ENCODE measurements at regions not wholly inside any gene's neighbourhood (a gene's known extent, or its start where the extent isn't known, plus 50 kb on each side); places are given as distances from the start of the nearest gene placed in this dataset.
"Not testable (repeated sequence)": the region's sequence is repeated elsewhere in the genome, so short reads cannot be mapped to it uniquely, and the experiment has no call there.

DNA sequence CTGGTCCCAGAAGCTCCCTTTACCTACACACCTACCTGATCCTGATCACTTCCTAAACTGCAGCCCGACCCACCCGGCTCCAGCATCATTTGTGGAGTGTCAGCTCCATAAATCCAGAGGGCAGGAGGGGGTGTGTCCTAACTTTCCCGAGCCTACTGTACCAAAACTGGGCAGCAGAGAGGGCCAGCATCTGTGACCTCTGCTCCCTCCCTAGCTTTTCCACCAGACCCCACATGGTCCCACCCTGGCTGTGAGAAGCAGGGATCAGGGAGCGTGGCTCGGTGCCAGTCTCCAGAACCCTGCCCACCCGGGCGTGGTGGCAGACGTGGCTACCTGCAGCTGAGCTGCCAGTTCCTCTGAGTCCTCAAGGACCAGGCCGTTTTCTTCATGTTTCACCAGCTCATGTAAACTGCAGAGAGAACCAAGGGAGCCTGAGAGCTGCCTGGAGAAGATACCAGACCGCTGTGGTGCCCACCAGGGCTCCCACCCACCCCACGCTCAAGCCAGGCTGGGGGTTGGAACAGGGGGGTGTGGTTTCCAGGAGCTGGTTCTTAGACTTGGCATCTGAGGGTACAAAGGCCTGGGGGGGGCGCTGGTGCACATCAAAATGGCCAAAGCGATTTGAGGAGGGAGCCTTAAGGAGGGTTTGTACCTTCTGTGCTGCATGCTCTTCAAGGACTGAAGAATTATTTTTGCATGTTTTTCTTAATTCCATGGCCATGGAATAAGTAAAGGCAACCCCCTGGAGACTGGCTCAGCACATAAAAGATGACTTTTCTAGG lies 76.7 kb upstream of the DRD5 start:
- H3K4me3 ChIP-seq (replicated peaks in 1 of 2; ENCODE audit: low read depth in 2 of 2, low read length in 2 of 2) = no peak overlapping the region

DNA sequence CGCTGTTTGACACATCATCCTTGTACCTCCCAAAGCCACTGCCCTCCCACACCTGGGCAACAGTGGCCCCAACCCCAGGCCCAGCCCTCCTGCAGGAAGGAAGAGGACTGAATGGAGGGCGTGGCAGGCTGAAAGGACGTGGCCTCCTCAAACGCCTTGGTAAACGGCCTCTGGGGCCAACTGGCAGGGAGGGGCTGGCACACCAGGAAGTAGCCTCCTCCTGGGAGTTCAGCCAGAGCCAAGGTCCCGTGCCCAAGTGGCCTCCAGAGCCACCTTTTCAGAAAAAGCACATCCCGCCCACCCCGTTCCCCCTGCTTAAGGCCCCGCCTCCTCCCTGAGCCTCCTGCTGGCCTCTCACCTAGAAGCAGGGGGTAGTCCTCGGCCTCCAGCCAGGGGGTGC lies 74.2 kb upstream of the DRD5 start:
- H3K4me3 ChIP-seq (replicated peaks in 1 of 2; ENCODE audit: low read depth in 2 of 2, low read length in 2 of 2); DNase-seq (ENCODE audit: low read depth in 2 of 2): not testable (repeated sequence)

More for the DNA sequence above, 76.7 kb upstream of the DRD5 start:
- no peak for DNase-seq (ENCODE audit: low read depth in 2 of 2)
- TF ChIP-seq, protein P1, sequence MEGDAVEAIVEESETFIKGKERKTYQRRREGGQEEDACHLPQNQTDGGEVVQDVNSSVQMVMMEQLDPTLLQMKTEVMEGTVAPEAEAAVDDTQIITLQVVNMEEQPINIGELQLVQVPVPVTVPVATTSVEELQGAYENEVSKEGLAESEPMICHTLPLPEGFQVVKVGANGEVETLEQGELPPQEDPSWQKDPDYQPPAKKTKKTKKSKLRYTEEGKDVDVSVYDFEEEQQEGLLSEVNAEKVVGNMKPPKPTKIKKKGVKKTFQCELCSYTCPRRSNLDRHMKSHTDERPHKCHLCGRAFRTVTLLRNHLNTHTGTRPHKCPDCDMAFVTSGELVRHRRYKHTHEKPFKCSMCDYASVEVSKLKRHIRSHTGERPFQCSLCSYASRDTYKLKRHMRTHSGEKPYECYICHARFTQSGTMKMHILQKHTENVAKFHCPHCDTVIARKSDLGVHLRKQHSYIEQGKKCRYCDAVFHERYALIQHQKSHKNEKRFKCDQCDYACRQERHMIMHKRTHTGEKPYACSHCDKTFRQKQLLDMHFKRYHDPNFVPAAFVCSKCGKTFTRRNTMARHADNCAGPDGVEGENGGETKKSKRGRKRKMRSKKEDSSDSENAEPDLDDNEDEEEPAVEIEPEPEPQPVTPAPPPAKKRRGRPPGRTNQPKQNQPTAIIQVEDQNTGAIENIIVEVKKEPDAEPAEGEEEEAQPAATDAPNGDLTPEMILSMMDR (IDR thresholded peaks at IDR 0.05; ENCODE audit: low read depth, low read length) = no peak

DNA sequence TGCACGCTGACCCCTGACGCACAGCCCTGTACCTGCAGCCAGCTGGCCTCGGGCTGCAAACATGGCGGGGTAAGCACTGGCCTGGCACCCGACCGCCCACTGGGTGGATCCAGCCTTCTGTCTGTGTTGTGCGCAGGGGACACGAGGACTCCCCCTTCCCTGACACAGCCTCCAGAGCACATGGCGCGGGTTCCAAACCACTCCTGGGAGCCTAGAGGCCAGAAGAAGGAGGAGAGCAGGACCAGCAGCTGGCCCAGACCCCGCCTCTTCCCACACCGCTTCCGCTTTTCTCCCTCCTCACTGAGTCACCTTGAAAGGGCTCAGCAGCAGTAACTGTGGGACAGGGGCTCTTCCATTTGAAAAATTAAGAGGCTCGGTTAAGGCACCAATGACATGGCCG lies 73.5 kb upstream of the DRD5 start:
- not testable (repeated sequence) for DNase-seq (ENCODE audit: low read depth in 2 of 2); H3K4me3 ChIP-seq (replicated peaks in 1 of 2; ENCODE audit: low read depth in 2 of 2, low read length in 2 of 2)

DNA sequence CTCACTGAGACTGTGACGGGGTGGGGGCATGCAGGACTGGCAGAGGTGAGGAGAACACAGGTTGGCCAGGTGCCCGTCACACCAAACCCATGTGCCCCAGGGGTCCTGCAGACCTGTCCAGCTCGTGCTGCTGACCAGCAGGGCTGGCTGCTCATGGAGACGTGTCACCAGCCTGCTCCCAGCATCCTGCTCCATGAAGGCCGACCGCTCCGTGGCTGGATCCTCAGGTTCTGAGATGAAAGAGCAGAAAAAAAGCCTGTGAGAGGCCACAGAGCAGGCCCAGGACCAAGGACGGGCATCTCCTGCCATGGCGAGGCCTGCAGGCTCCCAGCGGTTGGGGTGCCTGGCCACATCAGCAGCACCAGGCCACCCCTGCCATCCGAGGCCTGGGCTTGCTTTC lies 71.7 kb upstream of the DRD5 start:
- TF ChIP-seq, protein P1 (IDR thresholded peaks at IDR 0.05; ENCODE audit: low read depth, low read length) = no peak
- H3K4me3 ChIP-seq (replicated peaks in 1 of 2; ENCODE audit: low read depth in 2 of 2, low read length in 2 of 2) = no peak overlapping the region
- DNase-seq (ENCODE audit: low read depth in 2 of 2) = no peak

DNA sequence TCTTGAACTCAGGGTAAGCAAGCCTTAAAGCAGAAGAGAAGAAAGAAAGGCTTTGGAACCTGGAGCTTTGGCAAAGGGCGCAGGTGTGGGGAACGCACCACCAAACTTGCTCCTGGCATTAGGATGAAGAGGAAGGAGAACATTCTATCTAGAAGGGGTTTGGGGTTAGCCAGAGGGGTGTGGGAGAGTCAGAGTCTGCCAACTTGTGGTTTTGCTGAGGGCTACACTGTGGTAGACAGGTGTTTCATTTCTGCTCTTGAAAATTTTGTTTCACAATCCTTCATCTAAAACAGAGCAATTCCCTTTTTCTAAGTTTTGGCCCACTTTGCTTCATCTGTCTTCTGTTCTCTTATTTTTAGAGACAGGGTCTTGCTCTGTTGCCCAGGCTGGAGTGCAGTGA lies 66.2 kb upstream of the DRD5 start:
- H3K4me3 ChIP-seq (replicated peaks in 1 of 2; ENCODE audit: low read depth in 2 of 2, low read length in 2 of 2); DNase-seq (ENCODE audit: low read depth in 2 of 2): not testable (repeated sequence)

DNA sequence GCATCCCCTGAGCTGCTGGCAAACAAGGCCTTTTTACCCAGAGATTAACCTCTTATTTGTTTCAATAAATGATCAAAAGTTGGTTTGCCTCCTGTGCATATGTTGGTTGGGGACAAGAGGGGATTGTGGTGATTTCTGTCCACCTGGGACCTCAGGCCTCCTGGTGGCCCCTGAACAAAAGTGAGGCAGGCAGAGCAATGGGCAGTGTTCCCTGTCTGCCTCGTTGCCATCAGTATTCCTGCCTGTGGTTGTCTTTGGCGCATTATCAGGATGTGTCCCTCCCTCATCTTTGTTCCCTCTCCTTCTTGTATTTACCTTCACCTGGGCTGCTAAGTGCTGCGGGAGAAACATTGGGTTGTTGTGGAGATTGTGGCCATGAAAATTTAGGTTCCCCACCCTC lies 65.3 kb upstream of the DRD5 start:
- no peak overlapping the region for H3K4me3 ChIP-seq (replicated peaks in 1 of 2; ENCODE audit: low read depth in 2 of 2, low read length in 2 of 2)
- TF ChIP-seq, protein P1 (IDR thresholded peaks at IDR 0.05; ENCODE audit: low read depth, low read length) = no peak
- DNase-seq (ENCODE audit: low read depth in 2 of 2) = no peak

DNA sequence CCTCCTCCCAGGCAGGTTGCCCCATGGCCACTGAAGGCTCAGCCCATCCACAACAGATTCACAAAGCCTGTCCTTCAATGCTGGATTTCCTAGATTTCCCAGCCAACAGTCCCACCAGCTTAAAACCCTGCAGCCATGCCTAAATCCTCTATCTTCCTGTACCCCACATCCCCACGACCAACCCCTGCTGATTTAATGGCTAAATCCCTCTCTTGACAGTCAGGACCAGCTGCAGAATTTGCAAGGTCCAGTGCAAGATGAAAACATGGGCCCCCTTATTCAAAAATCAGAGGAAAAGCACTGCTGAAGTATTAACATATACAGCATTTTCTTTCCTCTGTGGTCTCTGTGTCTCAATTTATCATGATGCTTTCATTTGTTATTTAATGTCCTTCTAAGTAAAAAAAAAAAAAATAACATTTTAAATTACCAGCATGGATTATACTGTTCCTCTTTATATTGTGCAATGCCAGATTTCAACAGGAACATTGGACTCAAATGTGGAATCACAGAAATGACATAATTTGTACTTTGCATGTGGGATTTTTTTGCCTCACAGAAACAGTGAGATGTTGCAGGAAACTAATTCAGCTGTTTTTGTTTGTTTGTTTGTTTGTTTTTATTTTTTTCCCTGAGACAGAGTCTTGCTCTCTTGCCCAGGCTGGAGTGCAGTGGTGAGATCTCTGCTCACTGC lies 63.0 kb upstream of the DRD5 start:
- not testable (repeated sequence) for H3K4me3 ChIP-seq (replicated peaks in 1 of 2; ENCODE audit: low read depth in 2 of 2, low read length in 2 of 2); DNase-seq (ENCODE audit: low read depth in 2 of 2)

DNA sequence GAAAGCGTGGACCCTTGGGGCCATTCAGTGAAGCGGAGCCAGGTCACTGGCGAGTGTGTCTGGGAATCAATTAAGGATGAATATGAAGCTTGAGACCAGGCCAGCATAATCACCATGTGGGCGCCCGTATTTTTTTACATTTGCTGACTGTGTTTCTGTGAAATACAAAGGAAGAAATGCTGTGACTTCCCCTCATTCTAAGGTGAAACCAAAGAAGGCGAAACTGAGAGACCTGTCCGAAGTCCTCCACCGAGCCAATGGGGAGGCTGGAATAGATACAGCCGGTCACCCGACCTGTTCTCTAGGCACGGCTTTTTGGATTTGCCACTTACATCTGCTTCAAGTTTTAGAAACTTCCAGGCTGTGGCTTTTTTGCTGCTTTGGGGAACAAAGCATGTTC lies 59.3 kb upstream of the DRD5 start:
- DNase-seq (ENCODE audit: low read depth in 2 of 2) = not testable (repeated sequence)

More for the DNA sequence above, 59.3 kb upstream of the DRD5 start:
- not testable (repeated sequence) for H3K4me3 ChIP-seq (replicated peaks in 1 of 2; ENCODE audit: low read depth in 2 of 2, low read length in 2 of 2)
